ENCODE measurements at regions not wholly inside any gene's neighbourhood (a gene's known extent, or its start where the extent isn't known, plus 50 kb on each side); places are given as distances from the start of the nearest gene placed in this dataset.

- Mint-ChIP-seq H3K4me1 (ENCODE audit: low read depth, unreplicated experiment) (no peaks in the 10 kb centered on the region), H3K27me3 (ENCODE audit: unreplicated experiment) (no peaks in the 10 kb centered on the region), H3K4me3 (ENCODE audit: low read depth, unreplicated experiment) (no peak overlapping the region), H3K9me3 (ENCODE audit: low read depth, unreplicated experiment) (no peaks in the 10 kb centered on the region), H3K27ac (ENCODE audit: unreplicated experiment) (no peak overlapping the region), H3K36me3 (ENCODE audit: insufficient read depth, unreplicated experiment) (no peaks in the 10 kb centered on the region)
- intact Hi-C loops (cut with micrococcal nuclease; ENCODE audit: unreplicated experiment) = loop anchor here (5.0 kb wide), 1 partner anchor 59 kb away; no protein-coding TSS in a partner anchor
- no peak for DNase-seq
- CTCF ChIA-PET = no interaction called here
- TF ChIP-seq CTCF (IDR thresholded peaks at IDR 0.05; ENCODE audit: unreplicated experiment) = no peak
- BruUV-seq (replicated peaks) = no TSS peak
Observed at GRCh38 chrX:20441123-20441522, 174.4 kb upstream of the RPS6KA3 start.

DNA sequence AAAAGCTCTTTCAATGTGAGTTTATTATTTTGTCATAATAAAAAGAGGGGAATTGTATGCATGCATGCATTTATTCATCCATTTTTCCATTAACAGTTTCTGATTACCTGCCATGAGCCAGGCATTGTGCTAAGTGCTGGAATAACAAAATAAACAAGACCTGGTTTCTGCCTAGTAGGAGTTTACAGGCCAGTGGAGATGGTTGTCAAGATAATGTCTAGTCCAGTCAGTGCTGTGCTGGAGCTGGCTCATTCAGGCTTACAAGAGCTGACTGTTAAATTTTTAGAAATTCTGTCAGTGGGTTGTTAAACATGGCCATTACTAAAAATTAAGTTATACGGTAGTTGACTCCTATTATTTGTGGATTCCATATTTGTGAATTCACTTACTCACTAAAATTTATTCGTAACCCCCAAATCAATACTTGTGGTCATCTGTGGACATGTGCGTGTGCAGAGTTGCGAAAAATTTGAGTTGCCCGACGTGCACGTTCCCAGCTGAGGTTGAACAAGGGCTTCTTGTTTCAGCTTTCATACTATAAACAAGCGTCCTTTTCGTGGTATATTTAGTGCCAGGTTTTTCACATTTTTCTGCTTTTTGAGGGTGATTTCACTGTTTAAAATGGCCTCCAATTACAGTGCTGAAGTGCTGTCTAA lies 172.3 kb upstream of the RPS6KA3 start:
- no TSS peak for BruUV-seq (replicated peaks)
- no peaks in the 10 kb centered on the region for H3K27me3 Mint-ChIP-seq (ENCODE audit: unreplicated experiment)
- no peaks in the 10 kb centered on the region for H3K4me1 Mint-ChIP-seq (ENCODE audit: low read depth, unreplicated experiment)
- intact Hi-C loops (cut with micrococcal nuclease; ENCODE audit: unreplicated experiment) = no loop called here
- no peak for TF ChIP-seq CTCF (IDR thresholded peaks at IDR 0.05; ENCODE audit: unreplicated experiment)
- H3K9me3 Mint-ChIP-seq (ENCODE audit: low read depth, unreplicated experiment) = no peaks in the 10 kb centered on the region
- DNase-seq = no peak
- no peak overlapping the region for H3K27ac Mint-ChIP-seq (ENCODE audit: unreplicated experiment)
- no peak overlapping the region for H3K4me3 Mint-ChIP-seq (ENCODE audit: low read depth, unreplicated experiment)
- no peaks in the 10 kb centered on the region for H3K36me3 Mint-ChIP-seq (ENCODE audit: insufficient read depth, unreplicated experiment)
- CTCF ChIA-PET = interaction anchor here (0.7 kb wide), 1 partner anchor 9 kb away, joined by 10 read pairs; no protein-coding TSS in a partner anchor

DNA sequence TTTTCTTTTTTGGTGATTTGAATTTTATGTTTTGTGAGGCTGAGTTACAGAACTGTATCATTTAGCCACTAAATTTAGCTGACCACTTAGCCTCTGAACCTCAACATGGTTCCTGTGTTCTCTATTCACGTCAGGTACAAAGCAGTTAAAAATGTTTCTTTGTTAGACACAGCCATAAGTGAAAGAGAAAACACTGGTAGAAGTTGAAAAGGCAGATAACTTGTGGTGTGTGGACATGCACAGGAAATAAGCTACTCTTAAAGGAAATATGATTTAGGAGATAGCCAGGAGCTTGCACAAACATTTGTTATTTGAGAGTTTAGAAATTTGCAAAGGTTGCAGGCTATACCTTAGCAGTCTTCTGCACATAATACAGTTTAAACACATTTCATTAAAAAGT lies 171.0 kb upstream of the RPS6KA3 start:
- intact Hi-C loops (cut with micrococcal nuclease; ENCODE audit: unreplicated experiment) = no loop called here
- Mint-ChIP-seq H3K36me3 (ENCODE audit: insufficient read depth, unreplicated experiment) (no peaks in the 10 kb centered on the region), H3K27me3 (ENCODE audit: unreplicated experiment) (no peaks in the 10 kb centered on the region), H3K4me1 (ENCODE audit: low read depth, unreplicated experiment) (no peaks in the 10 kb centered on the region), H3K27ac (ENCODE audit: unreplicated experiment) (no peak overlapping the region), H3K4me3 (ENCODE audit: low read depth, unreplicated experiment) (no peak overlapping the region), H3K9me3 (ENCODE audit: low read depth, unreplicated experiment) (no peaks in the 10 kb centered on the region)
- no peak for DNase-seq
- no TSS peak for BruUV-seq (replicated peaks)
- CTCF ChIA-PET = interaction anchor here (1.1 kb wide), 1 partner anchor 9 kb away, joined by 3 read pairs; no protein-coding TSS in a partner anchor
- no peak for TF ChIP-seq CTCF (IDR thresholded peaks at IDR 0.05; ENCODE audit: unreplicated experiment)

GRCh38 chrX:20435913-20436312 lies 169.2 kb upstream of the RPS6KA3 start:
- no peak overlapping the region for H3K4me3 Mint-ChIP-seq (ENCODE audit: low read depth, unreplicated experiment)
- intact Hi-C loops (cut with micrococcal nuclease; ENCODE audit: unreplicated experiment) = no loop called here
- no TSS peak for BruUV-seq (replicated peaks)
- no peaks in the 10 kb centered on the region for H3K9me3 Mint-ChIP-seq (ENCODE audit: low read depth, unreplicated experiment)
- DNase-seq = no peak
- no peaks in the 10 kb centered on the region for H3K27me3 Mint-ChIP-seq (ENCODE audit: unreplicated experiment)
- no peaks in the 10 kb centered on the region for H3K36me3 Mint-ChIP-seq (ENCODE audit: insufficient read depth, unreplicated experiment)
- TF ChIP-seq CTCF (IDR thresholded peaks at IDR 0.05; ENCODE audit: unreplicated experiment) = no peak
- H3K27ac Mint-ChIP-seq (ENCODE audit: unreplicated experiment) = no peak overlapping the region
- no peaks in the 10 kb centered on the region for H3K4me1 Mint-ChIP-seq (ENCODE audit: low read depth, unreplicated experiment)
- CTCF ChIA-PET = no interaction called here
